HG03575 (cell line): ENCODE measurements at regions not wholly inside any gene's neighbourhood (a gene's known extent, or its start where the extent isn't known, plus 50 kb on each side); places are given as distances from the start of the nearest gene placed in this dataset.
A peak's percentile ranks its signal among the peaks of the same experiment; 100 is the strongest.
"Not testable (repeated sequence)": the region's sequence is repeated elsewhere in the genome, so short reads cannot be mapped to it uniquely, and the experiment has no call there.

Experiments used
- ATAC-seq: cut with Tn5 transposase; IDR thresholded peaks from one replicate; pipeline ENCODE4 v1.9.1; 2021; ENCODE audit not compliant: unreplicated experiment, insufficient number of reproducible peaks, low FRiP score; ENCODE audit errors: extremely low read depth

- ATAC-seq = no peak
Measured at GRCh38 chr2:56589194-56589593, 405.4 kb downstream of the CCDC85A start.

GRCh38 chr2:56589835-56590234 lies 406.0 kb downstream of the CCDC85A start:
- ATAC-seq = no peak

DNA sequence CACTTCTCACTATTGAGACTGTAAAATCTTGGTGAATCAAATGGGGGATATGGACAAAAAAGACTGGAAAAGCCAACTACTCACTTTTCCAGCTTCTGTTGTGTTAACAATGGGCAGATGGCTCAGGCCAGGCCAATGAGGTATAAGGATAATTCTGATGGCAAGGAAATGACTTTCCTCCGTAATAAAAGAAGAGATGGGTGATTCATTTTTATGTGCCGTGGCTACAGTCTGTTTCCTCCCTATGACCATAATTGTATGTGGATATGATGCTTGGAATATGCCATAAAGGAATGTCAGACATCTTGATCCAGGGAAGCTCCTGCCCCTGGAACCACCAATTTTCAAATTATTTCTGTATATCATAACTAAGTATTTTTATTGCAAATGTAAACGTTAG lies 406.8 kb downstream of the CCDC85A start:
- no peak for ATAC-seq

GRCh38 chr2:56606086-56606485 lies 422.3 kb downstream of the CCDC85A start:
- ATAC-seq = not testable (repeated sequence)

DNA sequence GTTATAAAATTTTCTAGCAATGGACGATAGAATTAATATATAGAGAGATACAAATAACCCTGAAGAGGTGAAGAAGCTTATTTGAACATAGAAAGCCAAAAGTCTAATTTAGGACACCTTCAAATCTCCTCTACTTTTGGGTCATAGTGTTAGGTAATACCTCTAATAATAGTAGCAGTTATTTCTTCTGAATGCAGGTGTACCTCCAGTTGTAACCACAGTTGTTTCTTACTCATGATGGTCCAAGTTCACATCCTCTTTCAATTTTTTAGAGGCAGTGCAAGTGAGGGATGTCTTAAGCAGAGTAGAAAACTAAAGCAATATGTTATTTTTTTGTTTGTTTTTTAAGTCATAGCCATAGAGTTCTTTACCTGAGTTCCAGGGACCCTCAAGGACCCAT lies 429.5 kb downstream of the CCDC85A start:
- peak; percentile 43 for ATAC-seq

GRCh38 chr2:56613920-56614319 lies 430.1 kb downstream of the CCDC85A start:
- no peak for ATAC-seq

GRCh38 chr2:56615760-56616159 lies 432.0 kb downstream of the CCDC85A start:
- ATAC-seq = no peak

GRCh38 chr2:56624181-56624580 lies 440.4 kb downstream of the CCDC85A start:
- no peak for ATAC-seq

GRCh38 chr2:56626927-56627326 lies 443.1 kb downstream of the CCDC85A start:
- ATAC-seq = no peak

GRCh38 chr2:56630286-56630685 lies 446.5 kb downstream of the CCDC85A start:
- no peak for ATAC-seq

DNA sequence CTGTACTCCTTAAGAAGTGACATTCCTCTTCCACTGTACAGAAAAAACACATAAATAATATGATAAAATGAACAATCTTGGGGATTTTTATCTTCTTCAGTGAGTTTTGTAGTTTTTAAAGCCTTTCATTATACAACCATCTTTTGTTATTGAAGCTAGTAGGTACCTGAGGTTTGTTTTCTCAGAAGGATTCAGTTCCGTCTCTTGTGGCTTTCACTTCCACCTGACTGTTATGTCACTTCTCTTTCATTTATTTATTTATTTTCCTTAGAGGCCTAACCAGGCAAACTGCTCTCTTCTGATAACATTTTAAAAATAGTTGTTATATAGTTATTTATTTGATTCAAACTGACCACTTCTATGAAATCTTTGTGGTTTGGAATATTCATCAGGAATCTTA lies 464.2 kb downstream of the CCDC85A start:
- no peak for ATAC-seq

- ATAC-seq = no peak
Measured at GRCh38 chr2:56648802-56649201, 465.0 kb downstream of the CCDC85A start.

DNA sequence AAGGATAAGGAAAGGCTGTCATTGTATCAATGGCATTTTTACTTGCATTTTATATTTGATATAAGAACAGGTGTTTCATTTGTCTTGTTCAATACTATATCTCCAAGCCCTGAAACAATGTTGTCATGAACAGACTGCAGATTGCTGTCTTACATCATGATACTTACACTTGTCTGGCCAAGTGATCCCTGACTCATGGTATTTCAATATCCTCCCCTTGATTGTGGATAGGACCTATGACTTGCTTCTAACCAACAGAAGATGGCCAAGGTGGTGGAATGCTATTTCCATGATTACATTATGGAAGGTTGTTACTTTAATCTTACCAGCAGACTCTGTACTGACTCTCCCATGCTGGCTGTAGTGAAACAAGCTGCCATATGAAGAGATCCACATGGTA lies 471.1 kb downstream of the CCDC85A start:
- no peak for ATAC-seq

GRCh38 chr2:56656826-56657225 lies 473.0 kb downstream of the CCDC85A start:
- ATAC-seq = no peak

GRCh38 chr2:56666777-56667176 lies 483.0 kb downstream of the CCDC85A start:
- ATAC-seq = no peak

- no peak for ATAC-seq
Measured at GRCh38 chr2:56671973-56672569, 488.3 kb downstream of the CCDC85A start.

DNA sequence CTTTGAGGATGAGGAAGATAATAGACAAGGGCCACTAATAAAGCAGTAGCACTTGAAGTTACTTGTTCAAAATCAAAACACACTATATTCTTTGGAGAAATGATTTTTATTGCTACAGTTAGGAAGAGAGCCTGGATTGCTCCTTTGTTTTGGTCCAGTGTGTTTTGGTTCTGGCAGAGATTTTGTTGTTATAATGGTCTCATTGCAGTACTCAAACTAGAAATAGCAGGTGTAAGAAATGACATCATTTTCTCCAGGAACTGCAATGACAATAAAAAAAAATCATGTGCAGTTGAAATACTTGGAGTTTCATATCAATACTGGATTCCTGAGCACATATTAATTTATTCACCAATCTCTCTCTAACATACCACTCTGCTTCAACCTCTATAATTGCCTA lies 490.3 kb downstream of the CCDC85A start:
- ATAC-seq = no peak

DNA sequence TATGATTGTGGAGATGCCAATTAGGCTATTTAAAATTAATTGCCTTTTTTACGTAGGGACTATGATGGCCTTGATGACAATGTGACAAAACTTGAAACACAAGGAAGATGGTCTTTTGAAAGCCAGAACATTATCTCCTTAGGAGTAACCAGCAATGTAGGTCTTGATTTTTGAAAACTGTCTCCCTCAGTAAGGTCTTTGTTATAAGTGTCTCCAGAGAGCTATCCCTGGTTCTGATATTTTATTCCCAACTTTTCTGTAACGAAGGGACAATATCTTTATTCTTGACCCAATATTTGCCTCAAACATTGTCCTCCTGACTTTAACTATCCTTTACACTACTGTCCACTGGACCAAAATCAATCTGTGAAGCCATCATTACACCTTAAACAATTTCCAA lies 493.2 kb downstream of the CCDC85A start:
- ATAC-seq = no peak

DNA sequence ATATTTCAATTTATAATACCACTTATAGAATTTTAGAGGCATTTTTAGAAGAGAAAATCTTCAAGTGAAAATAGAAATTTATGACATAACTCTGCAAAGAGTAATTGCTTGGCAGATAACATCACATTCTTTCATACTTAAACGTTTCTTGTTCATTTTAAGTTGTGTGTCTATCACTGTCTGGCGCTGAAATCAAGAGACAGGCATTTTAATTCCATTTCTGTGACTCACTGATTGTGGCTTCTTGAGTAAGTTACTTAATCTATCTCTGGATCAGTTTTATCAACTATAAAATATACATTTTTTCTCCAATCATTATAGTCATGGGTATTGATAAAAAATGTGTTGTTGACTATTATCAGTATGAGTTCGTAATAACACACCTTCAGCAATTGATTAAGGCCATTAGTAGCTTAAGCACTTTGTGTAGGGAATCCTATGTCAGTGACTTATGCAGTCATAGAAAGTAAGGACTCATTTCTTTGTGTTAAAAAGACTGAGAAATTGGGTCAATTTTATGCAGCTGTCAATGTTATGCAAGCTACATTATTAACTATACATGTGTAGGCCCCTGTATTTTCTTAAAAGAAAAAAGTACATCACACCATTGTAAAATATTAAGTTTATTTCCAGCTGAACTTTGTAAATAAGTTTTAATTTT lies 497.3 kb downstream of the CCDC85A start:
- no peak for ATAC-seq

- ATAC-seq = no peak
Measured at GRCh38 chr2:56681659-56682396, 498.0 kb downstream of the CCDC85A start.
